NCI-H748 treated with DMSO at 0.1 percent for 48 hours (cell line): ENCODE measurements at regions not wholly inside any gene's neighbourhood (a gene's known extent, or its start where the extent isn't known, plus 50 kb on each side); places are given as distances from the start of the nearest gene placed in this dataset.

Experiments
- DNase-seq: peaks from one replicate; lab custom pipeline; 2025; lab: John Stamatoyannopoulos, UW

- no peak for DNase-seq
Observed at GRCh38 chr7:46576950-46577349, 655.9 kb upstream of the IGFBP3 start.

GRCh38 chr7:46572691-46573090 lies 651.6 kb upstream of the IGFBP3 start:
- no peak for DNase-seq

- no peak for DNase-seq
Observed at GRCh38 chr7:46571996-46572395, 650.9 kb upstream of the IGFBP3 start.

GRCh38 chr7:46569133-46569465 lies 648.0 kb upstream of the IGFBP3 start:
- no peak for DNase-seq

- DNase-seq: no peak
Observed at GRCh38 chr7:46568420-46569132, 647.5 kb upstream of the IGFBP3 start.

GRCh38 chr7:46567858-46568257 lies 646.8 kb upstream of the IGFBP3 start:
- DNase-seq: no peak

GRCh38 chr7:46566097-46566774 lies 645.2 kb upstream of the IGFBP3 start:
- DNase-seq: no peak

GRCh38 chr7:46565253-46566096 lies 644.4 kb upstream of the IGFBP3 start:
- no peak for DNase-seq

- DNase-seq: no peak
Observed at GRCh38 chr7:46559194-46559832, 638.2 kb upstream of the IGFBP3 start.

GRCh38 chr7:46558482-46559193 lies 637.6 kb upstream of the IGFBP3 start:
- no peak for DNase-seq

- DNase-seq: no peak
Observed at GRCh38 chr7:46557781-46558180, 636.7 kb upstream of the IGFBP3 start.

- DNase-seq: no peak
Observed at GRCh38 chr7:46557295-46557711, 636.2 kb upstream of the IGFBP3 start.

- no peak for DNase-seq
Observed at GRCh38 chr7:46554688-46555422, 633.8 kb upstream of the IGFBP3 start.

GRCh38 chr7:46551603-46552002 lies 630.5 kb upstream of the IGFBP3 start:
- DNase-seq: no peak

- DNase-seq: no peak
Observed at GRCh38 chr7:46550864-46551263, 629.8 kb upstream of the IGFBP3 start.

- DNase-seq: no peak
Observed at GRCh38 chr7:46549892-46550639, 629.0 kb upstream of the IGFBP3 start.

- no peak for DNase-seq
Observed at GRCh38 chr7:46549347-46549746, 628.3 kb upstream of the IGFBP3 start.

- no peak for DNase-seq
Observed at GRCh38 chr7:46547044-46547443, 626.0 kb upstream of the IGFBP3 start.

GRCh38 chr7:46545790-46546189 lies 624.7 kb upstream of the IGFBP3 start:
- DNase-seq: no peak

GRCh38 chr7:46544396-46545008 lies 623.4 kb upstream of the IGFBP3 start:
- DNase-seq: no peak
